ENCODE measurements at regions not wholly inside any gene's neighbourhood (a gene's known extent, or its start where the extent isn't known, plus 50 kb on each side); places are given as distances from the start of the nearest gene placed in this dataset.

GRCh38 chr2:146129231-146129630, 1609.3 kb upstream of the ZEB2 start:
- H3K27ac ChIP-seq (ENCODE audit: low read length), result no peak overlapping the region
- WGBS (ENCODE audit: insufficient coverage), result no CpG with 5 or more reads among the region's 2 CpGs
- peaks cover 4% of the 10 kb centered on the region for H3K4me1 ChIP-seq (ENCODE audit: control insufficient read depth, insufficient read depth, low read length)
- no peaks in the 10 kb centered on the region for H3K36me3 ChIP-seq (ENCODE audit: control insufficient read depth, insufficient read depth, low read length)
- no peak overlapping the region for H3K4me3 ChIP-seq (ENCODE audit: low read length)
- peak; percentile 4 for DNase-seq
- H3K27me3 ChIP-seq (ENCODE audit: control insufficient read depth, insufficient read depth, low read length), result no peaks in the 10 kb centered on the region
- H3K9me3 ChIP-seq (replicated peaks; ENCODE audit: control insufficient read depth, low read depth, low read length), result no peaks in the 10 kb centered on the region

- no peak overlapping the region for H3K27ac ChIP-seq (ENCODE audit: low read length)
- H3K4me1 ChIP-seq (ENCODE audit: control insufficient read depth, insufficient read depth, low read length), result peaks cover 4% of the 10 kb centered on the region
- WGBS (ENCODE audit: insufficient coverage), result no CpG with 5 or more reads among the region's 3 CpGs
- H3K9me3 ChIP-seq (replicated peaks; ENCODE audit: control insufficient read depth, low read depth, low read length), result no peaks in the 10 kb centered on the region
- DNase-seq, result no peak
- H3K27me3 ChIP-seq (ENCODE audit: control insufficient read depth, insufficient read depth, low read length), result no peaks in the 10 kb centered on the region
- H3K4me3 ChIP-seq (ENCODE audit: low read length), result no peak overlapping the region
- no peaks in the 10 kb centered on the region for H3K36me3 ChIP-seq (ENCODE audit: control insufficient read depth, insufficient read depth, low read length)
These were observed 1608.3 kb upstream of the ZEB2 start for GRCh38 chr2:146128216-146128615.

GRCh38 chr2:146125551-146125950, 1605.6 kb upstream of the ZEB2 start:
- Histone ChIP-seq H3K27me3 (ENCODE audit: control insufficient read depth, insufficient read depth, low read length) (no peaks in the 10 kb centered on the region), H3K9me3 (replicated peaks; ENCODE audit: control insufficient read depth, low read depth, low read length) (no peaks in the 10 kb centered on the region), H3K4me1 (ENCODE audit: control insufficient read depth, insufficient read depth, low read length) (peaks cover 4% of the 10 kb centered on the region), H3K27ac (ENCODE audit: low read length) (no peak overlapping the region), H3K4me3 (ENCODE audit: low read length) (no peak overlapping the region), H3K36me3 (ENCODE audit: control insufficient read depth, insufficient read depth, low read length) (no peaks in the 10 kb centered on the region)
- no peak for DNase-seq

- H3K36me3 ChIP-seq (ENCODE audit: control insufficient read depth, insufficient read depth, low read length), result no peaks in the 10 kb centered on the region
- no peak for DNase-seq
- no peaks in the 10 kb centered on the region for H3K27me3 ChIP-seq (ENCODE audit: control insufficient read depth, insufficient read depth, low read length)
- WGBS (ENCODE audit: insufficient coverage), result no CpG with 5 or more reads among the region's 2 CpGs
- H3K9me3 ChIP-seq (replicated peaks; ENCODE audit: control insufficient read depth, low read depth, low read length), result no peaks in the 10 kb centered on the region
- no peaks in the 10 kb centered on the region for H3K4me1 ChIP-seq (ENCODE audit: control insufficient read depth, insufficient read depth, low read length)
- H3K27ac ChIP-seq (ENCODE audit: low read length), result no peak overlapping the region
- no peak overlapping the region for H3K4me3 ChIP-seq (ENCODE audit: low read length)
These were observed 1604.8 kb upstream of the ZEB2 start for GRCh38 chr2:146124741-146125140.

GRCh38 chr2:146123714-146124113, 1603.8 kb upstream of the ZEB2 start:
- no peaks in the 10 kb centered on the region for H3K9me3 ChIP-seq (replicated peaks; ENCODE audit: control insufficient read depth, low read depth, low read length)
- no peaks in the 10 kb centered on the region for H3K27me3 ChIP-seq (ENCODE audit: control insufficient read depth, insufficient read depth, low read length)
- H3K4me1 ChIP-seq (ENCODE audit: control insufficient read depth, insufficient read depth, low read length), result no peaks in the 10 kb centered on the region
- no peaks in the 10 kb centered on the region for H3K36me3 ChIP-seq (ENCODE audit: control insufficient read depth, insufficient read depth, low read length)
- H3K4me3 ChIP-seq (ENCODE audit: low read length), result no peak overlapping the region
- WGBS (ENCODE audit: insufficient coverage), result no CpG with 5 or more reads among the region's 1 CpG
- H3K27ac ChIP-seq (ENCODE audit: low read length), result no peak overlapping the region
- DNase-seq, result no peak

- Histone ChIP-seq H3K9me3 (replicated peaks; ENCODE audit: control insufficient read depth, low read depth, low read length) (no peaks in the 10 kb centered on the region), H3K4me1 (ENCODE audit: control insufficient read depth, insufficient read depth, low read length) (no peaks in the 10 kb centered on the region), H3K27ac (ENCODE audit: low read length) (no peak overlapping the region), H3K36me3 (ENCODE audit: control insufficient read depth, insufficient read depth, low read length) (no peaks in the 10 kb centered on the region), H3K27me3 (ENCODE audit: control insufficient read depth, insufficient read depth, low read length) (no peaks in the 10 kb centered on the region), H3K4me3 (ENCODE audit: low read length) (no peak overlapping the region)
- no peak for DNase-seq
- WGBS (ENCODE audit: insufficient coverage), result 100% methylated on average over 1 of the region's 3 CpGs
These were observed 1603.3 kb upstream of the ZEB2 start for GRCh38 chr2:146123256-146123655.

- Histone ChIP-seq H3K4me1 (ENCODE audit: control insufficient read depth, insufficient read depth, low read length) (no peaks in the 10 kb centered on the region), H3K4me3 (ENCODE audit: low read length) (no peak overlapping the region), H3K36me3 (ENCODE audit: control insufficient read depth, insufficient read depth, low read length) (no peaks in the 10 kb centered on the region), H3K9me3 (replicated peaks; ENCODE audit: control insufficient read depth, low read depth, low read length) (no peaks in the 10 kb centered on the region), H3K27me3 (ENCODE audit: control insufficient read depth, insufficient read depth, low read length) (no peaks in the 10 kb centered on the region), H3K27ac (ENCODE audit: low read length) (no peak overlapping the region)
- 100% methylated on average over 1 of the region's 3 CpGs for WGBS (ENCODE audit: insufficient coverage)
- DNase-seq, result peak; percentile 6
These were observed 1599.7 kb upstream of the ZEB2 start for GRCh38 chr2:146119586-146119985.

GRCh38 chr2:146108993-146109392, 1589.1 kb upstream of the ZEB2 start:
- no peaks in the 10 kb centered on the region for H3K9me3 ChIP-seq (replicated peaks; ENCODE audit: control insufficient read depth, low read depth, low read length)
- no peaks in the 10 kb centered on the region for H3K27me3 ChIP-seq (ENCODE audit: control insufficient read depth, insufficient read depth, low read length)
- no peak overlapping the region for H3K27ac ChIP-seq (ENCODE audit: low read length)
- H3K36me3 ChIP-seq (ENCODE audit: control insufficient read depth, insufficient read depth, low read length), result no peaks in the 10 kb centered on the region
- no peaks in the 10 kb centered on the region for H3K4me1 ChIP-seq (ENCODE audit: control insufficient read depth, insufficient read depth, low read length)
- H3K4me3 ChIP-seq (ENCODE audit: low read length), result no peak overlapping the region
- WGBS (ENCODE audit: insufficient coverage), result no CpG with 5 or more reads among the region's 3 CpGs
- no peak for DNase-seq

- H3K27me3 ChIP-seq (ENCODE audit: control insufficient read depth, insufficient read depth, low read length), result no peaks in the 10 kb centered on the region
- no peak for DNase-seq
- H3K36me3 ChIP-seq (ENCODE audit: control insufficient read depth, insufficient read depth, low read length), result no peaks in the 10 kb centered on the region
- peaks cover 12% of the 10 kb centered on the region for H3K9me3 ChIP-seq (replicated peaks; ENCODE audit: control insufficient read depth, low read depth, low read length)
- H3K27ac ChIP-seq (ENCODE audit: low read length), result no peak overlapping the region
- no peaks in the 10 kb centered on the region for H3K4me1 ChIP-seq (ENCODE audit: control insufficient read depth, insufficient read depth, low read length)
- no peak overlapping the region for H3K4me3 ChIP-seq (ENCODE audit: low read length)
- WGBS (ENCODE audit: insufficient coverage), result 80% methylated on average over 2 of the region's 3 CpGs
These were observed 1574.3 kb upstream of the ZEB2 start for GRCh38 chr2:146094185-146094584.

- DNase-seq, result no peak
- Histone ChIP-seq H3K4me1 (ENCODE audit: control insufficient read depth, insufficient read depth, low read length) (no peaks in the 10 kb centered on the region), H3K27me3 (ENCODE audit: control insufficient read depth, insufficient read depth, low read length) (no peaks in the 10 kb centered on the region), H3K36me3 (ENCODE audit: control insufficient read depth, insufficient read depth, low read length) (no peaks in the 10 kb centered on the region), H3K9me3 (replicated peaks; ENCODE audit: control insufficient read depth, low read depth, low read length) (no peaks in the 10 kb centered on the region), H3K4me3 (ENCODE audit: low read length) (no peak overlapping the region), H3K27ac (ENCODE audit: low read length) (no peak overlapping the region)
- no CpG with 5 or more reads among the region's 1 CpG for WGBS (ENCODE audit: insufficient coverage)
These were observed 1561.5 kb upstream of the ZEB2 start for GRCh38 chr2:146081459-146081858.

GRCh38 chr2:146080925-146081324, 1561.0 kb upstream of the ZEB2 start:
- Histone ChIP-seq H3K9me3 (replicated peaks; ENCODE audit: control insufficient read depth, low read depth, low read length) (no peaks in the 10 kb centered on the region), H3K4me3 (ENCODE audit: low read length) (no peak overlapping the region), H3K27me3 (ENCODE audit: control insufficient read depth, insufficient read depth, low read length) (no peaks in the 10 kb centered on the region), H3K36me3 (ENCODE audit: control insufficient read depth, insufficient read depth, low read length) (no peaks in the 10 kb centered on the region), H3K27ac (ENCODE audit: low read length) (no peak overlapping the region), H3K4me1 (ENCODE audit: control insufficient read depth, insufficient read depth, low read length) (no peaks in the 10 kb centered on the region)
- WGBS (ENCODE audit: insufficient coverage), result no CpG with 5 or more reads among the region's 2 CpGs
- no peak for DNase-seq

Data from muscle of leg (tissue), 3 donors.